ENCODE measurements at regions not wholly inside any gene's neighbourhood (a gene's known extent, or its start where the extent isn't known, plus 50 kb on each side); places are given as distances from the start of the nearest gene placed in this dataset.

DNA sequence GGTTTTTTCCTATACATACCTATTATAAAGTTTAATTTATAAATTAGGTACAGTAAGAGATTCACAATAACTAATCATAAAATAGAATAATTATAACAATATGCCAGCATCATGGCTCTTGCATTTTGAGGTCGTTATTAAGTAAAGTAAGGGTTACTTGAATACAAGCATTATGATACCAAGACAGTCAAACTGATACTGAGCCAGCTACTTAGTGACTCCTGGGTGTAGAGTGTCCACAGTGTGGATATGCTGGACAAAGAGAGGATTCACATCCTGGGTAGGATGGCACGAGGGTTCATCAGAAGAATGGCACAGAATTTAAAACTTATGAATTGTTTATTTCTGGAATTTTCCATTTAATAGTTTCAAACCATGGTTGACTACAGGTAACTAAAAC lies 157.2 kb upstream of the IL12A start:
- TF ChIP-seq TCF7L2 (IDR thresholded peaks at IDR 0.05; ENCODE audit: borderline replicate concordance, extremely low read depth, insufficient read depth, insufficient read length), result no peak
- no peak for TF ChIP-seq EGR1 (IDR thresholded peaks at IDR 0.05; ENCODE audit: low read depth)

All from HCT116 (cell line).